GM23338 (cell line): ENCODE measurements at regions not wholly inside any gene's neighbourhood (a gene's known extent, or its start where the extent isn't known, plus 50 kb on each side); places are given as distances from the start of the nearest gene placed in this dataset.

Experiments used
- ATAC-seq: fragments of 200-7000 bp; cut with Tn5 transposase; 3 replicates; pipeline ENCODE4 v1.9.1; 2020
- DNase-seq: peaks from one replicate; pipeline ENCODE4 v3.0.0-alpha.2; 2015; ENCODE audit warnings: low spot score
- H2AFZ ChIP-seq: fragments of 200-600 bp; sonication (generic); 2 replicates; pipeline ENCODE4 v1.8.0; 2016; ENCODE audit warnings: antibody characterized with exemption, mild to moderate bottlenecking, moderate library complexity
- H3F3A ChIP-seq: fragments of 200-600 bp; sonication (generic); replicated peaks from 2 replicates; pipeline ENCODE4 v1.8.0; 2017; ENCODE audit warnings: antibody characterized with exemption, mixed run types, low read depth
- H3K27ac ChIP-seq: fragments of 200-600 bp; sonication (generic); 2 replicates; pipeline ENCODE4 v1.6.1; 2016; ENCODE audit warnings: low read depth
- H3K27me3 ChIP-seq: fragments of 200-600 bp; sonication (generic); 2 replicates; pipeline ENCODE4 v1.8.0; 2016; ENCODE audit warnings: mild to moderate bottlenecking, mixed run types, moderate library complexity; ENCODE audit not compliant: insufficient read depth
- H3K36me3 ChIP-seq: fragments of 200-600 bp; sonication (generic); 2 replicates; pipeline ENCODE4 v1.8.0; 2016; ENCODE audit warnings: mild to moderate bottlenecking; ENCODE audit not compliant: insufficient read depth
- H3K4me1 ChIP-seq: fragments of 200-600 bp; sonication (generic); 2 replicates; pipeline ENCODE4 v1.8.0; 2016; ENCODE audit warnings: mild to moderate bottlenecking, moderate library complexity; ENCODE audit not compliant: insufficient read depth
- H3K4me2 ChIP-seq: fragments of 200-600 bp; sonication (generic); 2 replicates; pipeline ENCODE4 v1.7.1; 2017; ENCODE audit warnings: mixed run types
- H3K4me3 ChIP-seq: fragments of 200-600 bp; sonication (generic); 2 replicates; pipeline ENCODE4 v1.6.1; 2016; ENCODE audit warnings: mixed run types
- H3K79me2 ChIP-seq: fragments of 200-600 bp; sonication (generic); replicated peaks from 2 replicates; pipeline ENCODE4 v1.8.0; 2017; ENCODE audit warnings: mild to moderate bottlenecking; ENCODE audit not compliant: insufficient read depth
- H3K9me2 ChIP-seq: fragments of 200-600 bp; sonication (generic); 2 replicates; pipeline ENCODE4 v1.8.0; 2017; ENCODE audit not compliant: insufficient read depth
- H4K20me1 ChIP-seq: fragments of 200-600 bp; sonication (generic); replicated peaks from 2 replicates; pipeline ENCODE4 v1.8.0; 2017; ENCODE audit warnings: mild to moderate bottlenecking; ENCODE audit not compliant: insufficient read depth
- H3K27ac Mint-ChIP-seq: 2 replicates; pipeline ENCODE4 v1.8.0; 2020; ENCODE audit warnings: inconsistent platforms, mild to moderate bottlenecking, moderate library complexity, mixed read lengths
- H3K27me3 Mint-ChIP-seq: 3 replicates; pipeline ENCODE4 v1.8.0; 2022; ENCODE audit warnings: low read depth, mild to moderate bottlenecking, moderate library complexity, mixed read lengths, inconsistent platforms; ENCODE audit not compliant: insufficient read depth, poor library complexity
- H3K36me3 Mint-ChIP-seq: 3 replicates; pipeline ENCODE4 v1.8.0; 2021; ENCODE audit warnings: low read depth, mild to moderate bottlenecking, inconsistent platforms, moderate library complexity, mixed read lengths
- H3K4me1 Mint-ChIP-seq: 3 replicates; pipeline ENCODE4 v1.8.0; 2020; ENCODE audit warnings: mild to moderate bottlenecking, inconsistent platforms, mixed read lengths
- H3K4me3 Mint-ChIP-seq: 3 replicates; pipeline ENCODE4 v1.8.0; 2021; ENCODE audit warnings: moderate library complexity, mild to moderate bottlenecking, inconsistent platforms, mixed read lengths
- H3K9me3 Mint-ChIP-seq: 3 replicates; pipeline ENCODE4 v1.8.0; 2020; ENCODE audit warnings: moderate library complexity, mild to moderate bottlenecking, inconsistent platforms, mixed read lengths
- CREB1 ChIP-seq: fragments of 250-450 bp; sonication (Bioruptor Pico); IDR thresholded peaks from 2 replicates; pipeline ENCODE4 v1.5.0; 2020; ENCODE audit warnings: low read depth, mild to moderate bottlenecking, moderate library complexity
- EZH2phosphoT487 ChIP-seq: fragments of 200-600 bp; sonication (generic); IDR thresholded peaks from one replicate; pipeline ENCODE4 v1.8.1; 2018; ENCODE audit warnings: antibody characterized with exemption; ENCODE audit not compliant: unreplicated experiment
- JUNB ChIP-seq: IDR thresholded peaks from one replicate; pipeline ENCODE4 v1.6.1; 2016; ENCODE audit warnings: antibody characterized with exemption; ENCODE audit not compliant: unreplicated experiment
- NANOG ChIP-seq: IDR thresholded peaks from 2 replicates; pipeline ENCODE4 v1.6.1; 2016; ENCODE audit warnings: antibody characterized with exemption, borderline replicate concordance
- POLR2AphosphoS5 ChIP-seq: IDR thresholded peaks from 2 replicates; pipeline ENCODE4 v1.6.1; 2016; ENCODE audit warnings: antibody characterized with exemption, low read depth
- ZNF114 ChIP-seq: fragments of 250-450 bp; sonication (Bioruptor Pico); IDR thresholded peaks from 2 replicates; pipeline ENCODE4 v1.5.0; 2020; ENCODE audit warnings: mild to moderate bottlenecking, moderate library complexity
- ZNF331 ChIP-seq: fragments of 250-450 bp; sonication (Bioruptor Pico); IDR thresholded peaks from 2 replicates; pipeline ENCODE4 v1.5.0; 2020; ENCODE audit warnings: low read depth, mild to moderate bottlenecking, moderate library complexity
- TF ChIP-seq, protein P1 (sequence below): IDR thresholded peaks from one replicate; pipeline ENCODE4 v1.6.1; 2018; ENCODE audit warnings: antibody characterized with exemption; ENCODE audit not compliant: unreplicated experiment
- TF ChIP-seq, protein P2 (sequence below): fragments of 250-450 bp; sonication (Bioruptor Pico); IDR thresholded peaks from 2 replicates; pipeline ENCODE4 v1.5.0; 2020; ENCODE audit warnings: mild to moderate bottlenecking, moderate library complexity
- TF ChIP-seq, protein P3 (sequence below): IDR thresholded peaks from 2 replicates; pipeline ENCODE4 v1.6.1; 2016; ENCODE audit warnings: antibody characterized with exemption
- TF ChIP-seq, protein P4 (sequence below), 2 experiments: fragments of 200-600 bp in 1 of 2; sonication (generic) in 1 of 2; conservative IDR thresholded peaks; 2 replicates each; pipeline versions ENCODE4 v1.5.1 to v1.6.1; 2016 to 2017; ENCODE audit warnings: antibody characterized with exemption in 2 of 2, low read depth in 2 of 2, mild to moderate bottlenecking in 2 of 2, moderate library complexity in 1 of 2

DNA sequence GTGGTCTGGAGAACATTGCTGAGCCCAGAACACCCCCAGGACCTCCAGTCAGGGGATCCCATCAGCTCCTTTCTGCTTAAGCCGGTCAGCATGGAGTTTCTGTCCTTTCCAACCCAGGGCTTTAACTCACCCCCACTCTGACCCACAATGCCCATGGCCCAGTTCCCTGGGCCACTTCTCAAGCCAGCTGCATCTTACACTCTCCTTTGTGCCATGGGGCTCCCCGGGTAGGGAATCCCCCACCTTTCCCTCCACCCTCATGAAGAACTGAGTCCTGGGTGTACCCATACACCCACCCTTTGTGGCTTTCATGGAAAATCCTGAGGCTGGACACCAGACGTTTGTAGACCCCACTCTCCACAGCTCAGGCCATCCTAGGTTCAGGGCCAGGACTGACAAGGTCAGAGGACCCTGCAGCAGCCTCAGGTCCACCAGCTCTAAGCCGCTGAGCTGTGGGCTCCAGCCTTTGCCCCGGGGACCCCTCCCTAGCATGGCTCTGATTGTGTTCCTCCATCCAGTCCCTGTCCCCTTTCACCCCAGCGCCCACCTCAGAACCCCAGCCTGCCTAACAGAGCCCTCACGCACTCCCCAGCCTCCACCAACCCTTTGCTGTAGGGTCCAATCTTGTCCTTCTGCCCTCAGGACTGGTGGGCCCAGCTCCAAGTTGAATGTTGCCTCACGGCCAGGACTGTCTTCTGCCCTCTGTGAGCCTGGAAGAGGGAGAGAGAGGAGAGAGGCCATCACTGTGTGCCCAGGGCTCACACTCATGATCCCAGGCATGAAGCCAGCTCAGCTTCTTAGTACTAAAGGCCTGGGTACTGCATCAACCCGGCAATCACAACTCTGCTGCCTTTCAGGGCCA is 394.8 kb downstream of the MATN1 start (continued):
- TF ChIP-seq NANOG (no peak), POLR2AphosphoS5 (no peak), ZNF331 (CRISPR knock-in tag) (no peak), CREB1 (CRISPR knock-in tag) (no peak)
- TF ChIP-seq, protein P1, sequence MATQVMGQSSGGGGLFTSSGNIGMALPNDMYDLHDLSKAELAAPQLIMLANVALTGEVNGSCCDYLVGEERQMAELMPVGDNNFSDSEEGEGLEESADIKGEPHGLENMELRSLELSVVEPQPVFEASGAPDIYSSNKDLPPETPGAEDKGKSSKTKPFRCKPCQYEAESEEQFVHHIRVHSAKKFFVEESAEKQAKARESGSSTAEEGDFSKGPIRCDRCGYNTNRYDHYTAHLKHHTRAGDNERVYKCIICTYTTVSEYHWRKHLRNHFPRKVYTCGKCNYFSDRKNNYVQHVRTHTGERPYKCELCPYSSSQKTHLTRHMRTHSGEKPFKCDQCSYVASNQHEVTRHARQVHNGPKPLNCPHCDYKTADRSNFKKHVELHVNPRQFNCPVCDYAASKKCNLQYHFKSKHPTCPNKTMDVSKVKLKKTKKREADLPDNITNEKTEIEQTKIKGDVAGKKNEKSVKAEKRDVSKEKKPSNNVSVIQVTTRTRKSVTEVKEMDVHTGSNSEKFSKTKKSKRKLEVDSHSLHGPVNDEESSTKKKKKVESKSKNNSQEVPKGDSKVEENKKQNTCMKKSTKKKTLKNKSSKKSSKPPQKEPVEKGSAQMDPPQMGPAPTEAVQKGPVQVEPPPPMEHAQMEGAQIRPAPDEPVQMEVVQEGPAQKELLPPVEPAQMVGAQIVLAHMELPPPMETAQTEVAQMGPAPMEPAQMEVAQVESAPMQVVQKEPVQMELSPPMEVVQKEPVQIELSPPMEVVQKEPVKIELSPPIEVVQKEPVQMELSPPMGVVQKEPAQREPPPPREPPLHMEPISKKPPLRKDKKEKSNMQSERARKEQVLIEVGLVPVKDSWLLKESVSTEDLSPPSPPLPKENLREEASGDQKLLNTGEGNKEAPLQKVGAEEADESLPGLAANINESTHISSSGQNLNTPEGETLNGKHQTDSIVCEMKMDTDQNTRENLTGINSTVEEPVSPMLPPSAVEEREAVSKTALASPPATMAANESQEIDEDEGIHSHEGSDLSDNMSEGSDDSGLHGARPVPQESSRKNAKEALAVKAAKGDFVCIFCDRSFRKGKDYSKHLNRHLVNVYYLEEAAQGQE = no peak

DNA sequence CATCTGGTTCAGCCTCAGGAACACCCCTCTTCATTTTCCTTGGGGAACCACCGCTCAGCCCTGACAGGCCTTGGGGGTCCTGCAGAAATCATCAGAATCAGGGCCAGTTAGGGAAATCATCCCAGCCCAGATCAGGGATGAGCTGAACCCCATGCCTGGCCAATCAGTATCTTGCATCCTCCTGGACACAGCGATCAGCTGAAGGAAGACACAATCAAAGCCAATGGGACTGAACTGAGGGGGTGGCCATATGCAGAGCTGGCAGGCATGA is 395.4 kb downstream of the MATN1 start:
- no peaks in the 10 kb centered on the region for H3F3A ChIP-seq
- Mint-ChIP-seq H3K4me1 (peaks cover 6% of the 10 kb centered on the region; the same call in 2 of the 3 replicates), H3K27ac (no peak overlapping the region), H3K9me3 (no peaks in the 10 kb centered on the region; the same call in 2 of the 3 replicates), H3K36me3 (no peaks in the 10 kb centered on the region; the same call in 2 of the 3 replicates), H3K4me3 (no peak overlapping the region), H3K27me3 (peaks cover 3% of the 10 kb centered on the region)
- no peaks in the 10 kb centered on the region for H4K20me1 ChIP-seq
- no peaks in the 10 kb centered on the region for H3K27me3 ChIP-seq
- no peak for DNase-seq
- no peaks in the 10 kb centered on the region for H3K4me1 ChIP-seq
- no peak overlapping the region for H3K4me3 ChIP-seq
- no peak overlapping the region for H3K27ac ChIP-seq
- no peaks in the 10 kb centered on the region for H3K79me2 ChIP-seq
- H3K9me2 ChIP-seq = no peaks in the 10 kb centered on the region
- H3K4me2 ChIP-seq = no peak overlapping the region
- no peak for TF ChIP-seq JUNB
- TF ChIP-seq, protein P2, sequence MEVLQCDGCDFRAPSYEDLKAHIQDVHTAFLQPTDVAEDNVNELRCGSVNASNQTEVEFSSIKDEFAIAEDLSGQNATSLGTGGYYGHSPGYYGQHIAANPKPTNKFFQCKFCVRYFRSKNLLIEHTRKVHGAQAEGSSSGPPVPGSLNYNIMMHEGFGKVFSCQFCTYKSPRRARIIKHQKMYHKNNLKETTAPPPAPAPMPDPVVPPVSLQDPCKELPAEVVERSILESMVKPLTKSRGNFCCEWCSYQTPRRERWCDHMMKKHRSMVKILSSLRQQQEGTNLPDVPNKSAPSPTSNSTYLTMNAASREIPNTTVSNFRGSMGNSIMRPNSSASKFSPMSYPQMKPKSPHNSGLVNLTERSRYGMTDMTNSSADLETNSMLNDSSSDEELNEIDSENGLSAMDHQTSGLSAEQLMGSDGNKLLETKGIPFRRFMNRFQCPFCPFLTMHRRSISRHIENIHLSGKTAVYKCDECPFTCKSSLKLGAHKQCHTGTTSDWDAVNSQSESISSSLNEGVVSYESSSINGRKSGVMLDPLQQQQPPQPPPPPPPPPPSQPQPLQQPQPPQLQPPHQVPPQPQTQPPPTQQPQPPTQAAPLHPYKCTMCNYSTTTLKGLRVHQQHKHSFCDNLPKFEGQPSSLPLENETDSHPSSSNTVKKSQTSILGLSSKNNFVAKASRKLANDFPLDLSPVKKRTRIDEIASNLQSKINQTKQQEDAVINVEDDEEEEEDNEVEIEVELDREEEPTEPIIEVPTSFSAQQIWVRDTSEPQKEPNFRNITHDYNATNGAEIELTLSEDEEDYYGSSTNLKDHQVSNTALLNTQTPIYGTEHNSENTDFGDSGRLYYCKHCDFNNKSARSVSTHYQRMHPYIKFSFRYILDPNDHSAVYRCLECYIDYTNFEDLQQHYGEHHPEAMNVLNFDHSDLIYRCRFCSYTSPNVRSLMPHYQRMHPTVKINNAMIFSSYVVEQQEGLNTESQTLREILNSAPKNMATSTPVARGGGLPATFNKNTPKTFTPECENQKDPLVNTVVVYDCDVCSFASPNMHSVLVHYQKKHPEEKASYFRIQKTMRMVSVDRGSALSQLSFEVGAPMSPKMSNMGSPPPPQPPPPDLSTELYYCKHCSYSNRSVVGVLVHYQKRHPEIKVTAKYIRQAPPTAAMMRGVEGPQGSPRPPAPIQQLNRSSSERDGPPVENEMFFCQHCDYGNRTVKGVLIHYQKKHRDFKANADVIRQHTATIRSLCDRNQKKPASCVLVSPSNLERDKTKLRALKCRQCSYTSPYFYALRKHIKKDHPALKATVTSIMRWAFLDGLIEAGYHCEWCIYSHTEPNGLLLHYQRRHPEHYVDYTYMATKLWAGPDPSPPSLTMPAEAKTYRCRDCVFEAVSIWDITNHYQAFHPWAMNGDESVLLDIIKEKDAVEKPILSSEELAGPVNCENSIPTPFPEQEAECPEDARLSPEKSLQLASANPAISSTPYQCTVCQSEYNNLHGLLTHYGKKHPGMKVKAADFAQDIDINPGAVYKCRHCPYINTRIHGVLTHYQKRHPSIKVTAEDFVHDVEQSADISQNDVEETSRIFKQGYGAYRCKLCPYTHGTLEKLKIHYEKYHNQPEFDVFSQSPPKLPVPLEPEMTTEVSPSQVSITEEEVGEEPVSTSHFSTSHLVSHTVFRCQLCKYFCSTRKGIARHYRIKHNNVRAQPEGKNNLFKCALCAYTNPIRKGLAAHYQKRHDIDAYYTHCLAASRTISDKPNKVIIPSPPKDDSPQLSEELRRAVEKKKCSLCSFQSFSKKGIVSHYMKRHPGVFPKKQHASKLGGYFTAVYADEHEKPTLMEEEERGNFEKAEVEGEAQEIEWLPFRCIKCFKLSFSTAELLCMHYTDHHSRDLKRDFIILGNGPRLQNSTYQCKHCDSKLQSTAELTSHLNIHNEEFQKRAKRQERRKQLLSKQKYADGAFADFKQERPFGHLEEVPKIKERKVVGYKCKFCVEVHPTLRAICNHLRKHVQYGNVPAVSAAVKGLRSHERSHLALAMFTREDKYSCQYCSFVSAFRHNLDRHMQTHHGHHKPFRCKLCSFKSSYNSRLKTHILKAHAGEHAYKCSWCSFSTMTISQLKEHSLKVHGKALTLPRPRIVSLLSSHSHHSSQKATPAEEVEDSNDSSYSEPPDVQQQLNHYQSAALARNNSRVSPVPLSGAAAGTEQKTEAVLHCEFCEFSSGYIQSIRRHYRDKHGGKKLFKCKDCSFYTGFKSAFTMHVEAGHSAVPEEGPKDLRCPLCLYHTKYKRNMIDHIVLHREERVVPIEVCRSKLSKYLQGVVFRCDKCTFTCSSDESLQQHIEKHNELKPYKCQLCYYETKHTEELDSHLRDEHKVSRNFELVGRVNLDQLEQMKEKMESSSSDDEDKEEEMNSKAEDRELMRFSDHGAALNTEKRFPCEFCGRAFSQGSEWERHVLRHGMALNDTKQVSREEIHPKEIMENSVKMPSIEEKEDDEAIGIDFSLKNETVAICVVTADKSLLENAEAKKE = no peak
- TF ChIP-seq, protein P3, sequence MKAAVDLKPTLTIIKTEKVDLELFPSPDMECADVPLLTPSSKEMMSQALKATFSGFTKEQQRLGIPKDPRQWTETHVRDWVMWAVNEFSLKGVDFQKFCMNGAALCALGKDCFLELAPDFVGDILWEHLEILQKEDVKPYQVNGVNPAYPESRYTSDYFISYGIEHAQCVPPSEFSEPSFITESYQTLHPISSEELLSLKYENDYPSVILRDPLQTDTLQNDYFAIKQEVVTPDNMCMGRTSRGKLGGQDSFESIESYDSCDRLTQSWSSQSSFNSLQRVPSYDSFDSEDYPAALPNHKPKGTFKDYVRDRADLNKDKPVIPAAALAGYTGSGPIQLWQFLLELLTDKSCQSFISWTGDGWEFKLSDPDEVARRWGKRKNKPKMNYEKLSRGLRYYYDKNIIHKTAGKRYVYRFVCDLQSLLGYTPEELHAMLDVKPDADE = no peak
- TF ChIP-seq, protein P4, sequence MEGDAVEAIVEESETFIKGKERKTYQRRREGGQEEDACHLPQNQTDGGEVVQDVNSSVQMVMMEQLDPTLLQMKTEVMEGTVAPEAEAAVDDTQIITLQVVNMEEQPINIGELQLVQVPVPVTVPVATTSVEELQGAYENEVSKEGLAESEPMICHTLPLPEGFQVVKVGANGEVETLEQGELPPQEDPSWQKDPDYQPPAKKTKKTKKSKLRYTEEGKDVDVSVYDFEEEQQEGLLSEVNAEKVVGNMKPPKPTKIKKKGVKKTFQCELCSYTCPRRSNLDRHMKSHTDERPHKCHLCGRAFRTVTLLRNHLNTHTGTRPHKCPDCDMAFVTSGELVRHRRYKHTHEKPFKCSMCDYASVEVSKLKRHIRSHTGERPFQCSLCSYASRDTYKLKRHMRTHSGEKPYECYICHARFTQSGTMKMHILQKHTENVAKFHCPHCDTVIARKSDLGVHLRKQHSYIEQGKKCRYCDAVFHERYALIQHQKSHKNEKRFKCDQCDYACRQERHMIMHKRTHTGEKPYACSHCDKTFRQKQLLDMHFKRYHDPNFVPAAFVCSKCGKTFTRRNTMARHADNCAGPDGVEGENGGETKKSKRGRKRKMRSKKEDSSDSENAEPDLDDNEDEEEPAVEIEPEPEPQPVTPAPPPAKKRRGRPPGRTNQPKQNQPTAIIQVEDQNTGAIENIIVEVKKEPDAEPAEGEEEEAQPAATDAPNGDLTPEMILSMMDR (conservative IDR thresholded peaks at IDR 0.05; ENCODE audit: low read depth in 2 of 2) = no peak
- no peak for TF ChIP-seq EZH2phosphoT487
- TF ChIP-seq NANOG = no peak
- TF ChIP-seq ZNF114 (CRISPR knock-in tag) = no peak
- no peak for ATAC-seq
- H2AFZ ChIP-seq = no peak overlapping the region
- no peaks in the 10 kb centered on the region for H3K36me3 ChIP-seq
